B cell (primary cell): ENCODE measurements at regions not wholly inside any gene's neighbourhood (a gene's known extent, or its start where the extent isn't known, plus 50 kb on each side); places are given as distances from the start of the nearest gene placed in this dataset.

ENCODE experiments used
- ATAC-seq: fragments of 200-7000 bp; cut with Tn5 transposase; one replicate; pipeline ENCODE4 v1.10.0; 2021; ENCODE audit warnings: low read depth, mild to moderate bottlenecking, moderate number of reproducible peaks, moderate library complexity
- CTCF ChIA-PET: fragments of 350-600 bp; sonication (Branson Sonifier 250); formaldehyde crosslinking; loops from one replicate; lab custom pipeline; 2021; ENCODE audit warnings: antibody characterized with exemption, inconsistent platforms; lab: Charles Lee
- POLR2A ChIA-PET: fragments of 350-600 bp; sonication (Branson Sonifier 250); formaldehyde crosslinking; loops from one replicate; lab custom pipeline; 2021; ENCODE audit warnings: antibody characterized with exemption; lab: Charles Lee
- DNase-seq: peaks from one replicate; pipeline ENCODE4 v3.0.0; 2013
- H2AFZ ChIP-seq: 2 replicates; pipeline ENCODE4 v1.6.1; 2012; ENCODE audit warnings: mild to moderate bottlenecking, low read depth, low read length; ENCODE audit not compliant: insufficient read depth, poor library complexity, severe bottlenecking
- H3K27ac ChIP-seq, 2 donors: 1 replicate in 1 of 2; 2 replicates in 1 of 2; pipeline ENCODE4 v1.5.1; 2012 to 2013; ENCODE audit warnings: low read length in 2 of 2, mild to moderate bottlenecking in 2 of 2, moderate library complexity in 1 of 2
- H3K27me3 ChIP-seq, 4 experiments: fragments of 200-600 bp in 1 of 4; sonication (generic) in 1 of 4; replicated peaks in 1 of 4; 1 replicate in 2 of 4; 2 replicates in 2 of 4; pipeline versions ENCODE4 v1.6.1 to v1.7.0; 2013 to 2016; ENCODE audit warnings: low read length in 3 of 4, mild to moderate bottlenecking in 2 of 4, mixed read lengths in 1 of 4, moderate library complexity in 1 of 4; ENCODE audit not compliant: insufficient read depth in 4 of 4, control insufficient read depth in 3 of 4; ENCODE audit errors: control extremely low read depth in 1 of 4
- H3K36me3 ChIP-seq, 2 experiments: replicated peaks in 1 of 2; 1 replicate in 1 of 2; 2 replicates in 1 of 2; pipeline versions ENCODE4 v1.6.1 to v1.7.1; 2013; ENCODE audit warnings: low read length in 1 of 2; ENCODE audit not compliant: insufficient read depth in 2 of 2, control insufficient read depth in 1 of 2; ENCODE audit errors: control extremely low read depth in 1 of 2, extremely low read depth in 1 of 2
- H3K4me1 ChIP-seq, 2 donors: fragments of 200-600 bp in 1 of 2; sonication (generic) in 1 of 2; 1 replicate in 1 of 2; 2 replicates in 1 of 2; pipeline versions ENCODE4 v1.5.1 to v1.6.1; 2013 to 2017; ENCODE audit warnings: low read length in 2 of 2; ENCODE audit not compliant: control insufficient read depth in 2 of 2, insufficient read depth in 2 of 2
- H3K4me2 ChIP-seq: replicated peaks from 2 replicates; pipeline ENCODE3; 2012; ENCODE audit warnings: mild to moderate bottlenecking, low read depth, low read length; ENCODE audit not compliant: poor library complexity, severe bottlenecking
- H3K4me3 ChIP-seq, 5 experiments: fragments of 200-600 bp in 1 of 5; sonication (generic) in 1 of 5; 1 replicate in 3 of 5; 2 replicates in 2 of 5; pipeline versions ENCODE4 v1.5.1 to v1.7.0; 2011 to 2016; ENCODE audit warnings: low read length in 4 of 5, mild to moderate bottlenecking in 4 of 5, low read depth in 2 of 5, control low read depth in 1 of 5, moderate library complexity in 1 of 5; ENCODE audit not compliant: insufficient read depth in 1 of 5; ENCODE audit errors: control extremely low read depth in 1 of 5, extremely low read depth in 1 of 5
- H3K79me2 ChIP-seq: fragments of 200-600 bp; sonication (generic); one replicate; pipeline ENCODE4 v1.6.0; 2016; ENCODE audit warnings: low read length; ENCODE audit not compliant: control insufficient read depth, insufficient read depth
- H3K9ac ChIP-seq: fragments of 200-600 bp; sonication (generic); 2 replicates; pipeline ENCODE4 v1.6.1; 2017; ENCODE audit warnings: mild to moderate bottlenecking, low read length, moderate library complexity
- H3K9me3 ChIP-seq, 3 donors: one replicate each; pipeline versions ENCODE4 v1.6.1 to v1.7.1; 2013; ENCODE audit warnings: low read length in 2 of 3; ENCODE audit not compliant: control insufficient read depth in 2 of 3, insufficient read depth in 1 of 3; ENCODE audit errors: control extremely low read depth in 1 of 3
- H4K20me1 ChIP-seq: 2 replicates; pipeline ENCODE4 v1.6.0; 2012; ENCODE audit warnings: mild to moderate bottlenecking, low read length; ENCODE audit not compliant: insufficient read depth, control insufficient read depth, poor library complexity, severe bottlenecking
- H3K27ac Mint-ChIP-seq: one replicate; pipeline ENCODE4 v1.8.0; 2021; ENCODE audit warnings: mixed read lengths
- H3K27me3 Mint-ChIP-seq: one replicate; pipeline ENCODE4 v1.8.0; 2021; ENCODE audit warnings: mixed read lengths
- H3K4me1 Mint-ChIP-seq: one replicate; pipeline ENCODE4 v1.8.0; 2021; ENCODE audit warnings: mixed read lengths
- H3K4me3 Mint-ChIP-seq: one replicate; pipeline ENCODE4 v1.8.0; 2021; ENCODE audit warnings: mixed read lengths
- H3K9me3 Mint-ChIP-seq: one replicate; pipeline ENCODE4 v1.8.0; 2022; ENCODE audit warnings: mixed read lengths; ENCODE audit not compliant: insufficient read depth
- CTCF ChIP-seq: fragments of 200-600 bp; IDR thresholded peaks from one replicate; pipeline ENCODE4 v1.8.0; 2022; ENCODE audit warnings: antibody characterized with exemption, mild to moderate bottlenecking
- EZH2 ChIP-seq: IDR thresholded peaks from 2 replicates; pipeline ENCODE4 v1.6.1; 2012; ENCODE audit warnings: borderline replicate concordance, low read depth, mild to moderate bottlenecking, moderate library complexity, low read length; ENCODE audit not compliant: insufficient read depth, poor library complexity, severe bottlenecking
- WGBS: methylation state at CpG from one replicate; pipeline ENCODE4 v1.1.5; 2013; ENCODE audit warnings: missing lambda C conversion rate; ENCODE audit not compliant: insufficient coverage; 5-methylcytosine and 5-hydroxymethylcytosine counted together
- intact Hi-C: fragments of 100-400 bp; cut with micrococcal nuclease; formaldehyde crosslinking; loops from one replicate; pipeline ENCODE4 v1.10.0; 2022

DNA sequence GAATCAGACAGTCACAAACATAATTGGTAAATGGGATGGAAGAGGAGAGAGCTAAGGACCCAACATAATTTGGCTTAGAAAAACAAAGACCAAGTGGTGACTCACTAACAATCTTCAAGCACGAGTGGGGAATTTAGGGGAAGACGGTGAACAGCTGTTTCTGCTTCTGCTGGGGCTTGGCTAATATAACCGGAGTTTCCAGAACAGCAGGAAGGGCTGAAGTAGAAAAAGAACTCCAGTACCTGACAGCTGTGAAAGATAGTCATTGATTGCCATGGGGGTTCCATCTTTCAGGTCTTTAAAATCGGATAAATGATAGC lies 290.9 kb upstream of the LDB2 start:
- peaks cover 9% of the 10 kb centered on the region for H3K9me3 Mint-ChIP-seq
- H3K27me3 Mint-ChIP-seq, result no peaks in the 10 kb centered on the region
- H3K36me3 ChIP-seq, result no peaks in the 10 kb centered on the region
- ChIA-PET POLR2A (no interaction called here), CTCF (no interaction called here)
- ATAC-seq (no peak), DNase-seq (no peak)
- 100% methylated on average over 1 of the region's 4 CpGs for WGBS
- H4K20me1 ChIP-seq, result no peaks in the 10 kb centered on the region
- H3K4me1 ChIP-seq, result no peaks in the 10 kb centered on the region
- H3K4me1 Mint-ChIP-seq, result no peaks in the 10 kb centered on the region
- no peaks in the 10 kb centered on the region for H3K27me3 ChIP-seq
- no peak overlapping the region for H3K4me3 Mint-ChIP-seq
- H3K27ac Mint-ChIP-seq, result no peak overlapping the region
- H3K9me3 ChIP-seq, result no peaks in the 10 kb centered on the region
- H3K9ac ChIP-seq, result no peak overlapping the region
- H3K4me2 ChIP-seq, result no peak overlapping the region
- H3K27ac ChIP-seq, result no peak overlapping the region
- intact Hi-C loops, result no loop called here
- no peak for TF ChIP-seq EZH2
- TF ChIP-seq CTCF, result no peak
- H2AFZ ChIP-seq, result no peak overlapping the region
- H3K79me2 ChIP-seq, result no peaks in the 10 kb centered on the region
- no peak overlapping the region for H3K4me3 ChIP-seq

DNA sequence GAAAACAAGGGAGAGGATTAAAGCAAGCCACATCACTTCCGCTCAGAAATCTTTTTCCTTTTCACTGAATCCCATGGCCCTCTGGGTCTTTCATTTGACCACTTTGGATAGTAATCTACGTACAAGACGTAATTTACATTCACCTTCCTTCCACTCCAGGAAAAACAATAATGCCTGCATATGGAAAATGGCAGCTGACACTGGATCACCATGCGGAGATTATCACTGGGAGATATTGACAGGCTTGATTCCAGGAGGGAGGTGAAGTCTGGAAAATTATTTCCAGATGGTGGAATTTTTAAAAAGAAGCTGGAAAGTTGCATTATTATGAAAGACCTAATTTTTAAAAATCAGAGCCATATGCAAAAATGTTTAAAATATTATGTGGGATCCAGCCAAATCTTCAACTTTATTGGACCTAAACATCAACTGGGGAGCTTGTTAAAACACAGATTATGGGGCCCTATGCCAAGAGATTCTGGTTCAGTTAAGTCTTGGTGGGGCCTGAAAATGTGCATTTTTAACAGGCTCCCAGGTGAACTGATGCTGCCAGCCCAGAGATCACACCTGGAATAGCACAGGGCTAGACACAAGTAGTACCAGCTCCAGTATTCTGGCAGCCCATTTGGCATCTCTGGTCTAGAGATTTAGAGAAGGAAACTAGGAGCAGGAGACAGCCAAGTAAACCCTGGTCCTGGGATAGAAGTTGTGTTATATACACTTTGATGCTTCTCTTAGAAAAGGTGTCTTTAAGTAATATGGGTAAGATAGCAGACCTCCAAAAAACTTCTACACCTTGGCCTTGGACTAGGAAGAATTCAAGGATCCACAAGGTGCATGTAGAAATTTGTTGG lies 290.3 kb upstream of the LDB2 start:
- ChIA-PET CTCF (no interaction called here), POLR2A (no interaction called here)
- Mint-ChIP-seq H3K27ac (no peak overlapping the region), H3K9me3 (peaks cover 9% of the 10 kb centered on the region), H3K4me3 (no peak overlapping the region), H3K4me1 (no peaks in the 10 kb centered on the region), H3K27me3 (no peaks in the 10 kb centered on the region)
- Histone ChIP-seq H3K27ac (no peak overlapping the region), H3K4me3 (no peak overlapping the region), H3K9ac (no peak overlapping the region), H4K20me1 (no peaks in the 10 kb centered on the region), H3K4me1 (no peaks in the 10 kb centered on the region), H3K79me2 (no peaks in the 10 kb centered on the region), H2AFZ (no peak overlapping the region), H3K36me3 (no peaks in the 10 kb centered on the region), H3K27me3 (no peaks in the 10 kb centered on the region), H3K9me3 (no peaks in the 10 kb centered on the region), H3K4me2 (no peak overlapping the region)
- intact Hi-C loops, result no loop called here
- ATAC-seq (no peak), DNase-seq (no peak)
- TF ChIP-seq EZH2 (no peak), CTCF (no peak)
- WGBS, result 100% methylated on average over 1 of the region's 4 CpGs
